ENCODE measurements at regions not wholly inside any gene's neighbourhood (a gene's known extent, or its start where the extent isn't known, plus 50 kb on each side); places are given as distances from the start of the nearest gene placed in this dataset.

- Histone ChIP-seq H3K9me3 (ENCODE audit: low read depth, low read length) (no peaks in the 10 kb centered on the region), H3K36me3 (ENCODE audit: insufficient read depth, low read length) (no peaks in the 10 kb centered on the region), H3K27me3 (ENCODE audit: insufficient read depth, low read length) (no peaks in the 10 kb centered on the region), H3K27ac (ENCODE audit: low read depth, low read length) (no peak overlapping the region), H3K79me2 (ENCODE audit: insufficient read depth, low read length) (no peaks in the 10 kb centered on the region), H2AFZ (ENCODE audit: low read length) (no peak overlapping the region), H3K4me2 (ENCODE audit: insufficient read depth, low read length) (no peak overlapping the region), H3K4me3 (ENCODE audit: insufficient read depth, low read length) (no peak overlapping the region), H4K20me1 (ENCODE audit: insufficient read depth, low read length) (no peaks in the 10 kb centered on the region), H3K4me1 (ENCODE audit: insufficient read depth, low read length) (no peaks in the 10 kb centered on the region)
- TF ChIP-seq CTCF (IDR thresholded peaks at IDR 0.05; ENCODE audit: extremely low read depth, low read depth, low read length) = no peak
- no peak for DNase-seq (ENCODE audit: insufficient read length, low spot score, missing footprints)
Observed at GRCh38 chr18:54503131-54503894, 87.7 kb upstream of the DYNAP start.

- no peak overlapping the region for H3K4me3 ChIP-seq (ENCODE audit: insufficient read depth, low read length)
- no peak overlapping the region for H2AFZ ChIP-seq (ENCODE audit: low read length)
- no peak for TF ChIP-seq CTCF (IDR thresholded peaks at IDR 0.05; ENCODE audit: extremely low read depth, low read depth, low read length)
Observed at GRCh38 chr18:54506516-54507261, 84.4 kb upstream of the DYNAP start.

DNA sequence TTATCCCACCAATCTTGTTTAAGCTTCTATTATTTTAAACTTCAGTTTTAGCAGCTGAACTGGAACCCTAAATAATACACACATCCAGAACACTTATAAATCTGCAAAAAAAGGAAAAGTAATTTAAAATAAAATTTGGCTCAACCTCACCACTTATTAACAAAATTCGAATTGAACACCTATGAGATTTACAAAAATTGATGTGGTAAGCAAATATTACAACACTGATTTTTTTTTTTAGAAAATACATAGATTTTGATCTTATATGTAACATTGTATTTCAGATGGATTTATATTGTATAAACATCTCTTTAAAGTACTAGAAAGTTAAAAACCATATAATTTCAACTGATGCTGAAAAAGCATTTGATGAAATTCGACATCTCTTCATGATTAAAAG lies 81.3 kb upstream of the DYNAP start:
- H3K27ac ChIP-seq (ENCODE audit: low read depth, low read length) = no peak overlapping the region
- H3K4me2 ChIP-seq (ENCODE audit: insufficient read depth, low read length) = no peak overlapping the region
- H2AFZ ChIP-seq (ENCODE audit: low read length) = no peak overlapping the region
- no peak for DNase-seq (ENCODE audit: insufficient read length, low spot score, missing footprints)
- H3K79me2 ChIP-seq (ENCODE audit: insufficient read depth, low read length) = no peaks in the 10 kb centered on the region
- TF ChIP-seq CTCF (IDR thresholded peaks at IDR 0.05; ENCODE audit: extremely low read depth, low read depth, low read length) = no peak
- H3K4me3 ChIP-seq (ENCODE audit: insufficient read depth, low read length) = no peak overlapping the region
- H3K36me3 ChIP-seq (ENCODE audit: insufficient read depth, low read length) = no peaks in the 10 kb centered on the region
- no peaks in the 10 kb centered on the region for H3K4me1 ChIP-seq (ENCODE audit: insufficient read depth, low read length)
- H3K9me3 ChIP-seq (ENCODE audit: low read depth, low read length) = no peaks in the 10 kb centered on the region
- H3K27me3 ChIP-seq (ENCODE audit: insufficient read depth, low read length) = no peaks in the 10 kb centered on the region
- no peaks in the 10 kb centered on the region for H4K20me1 ChIP-seq (ENCODE audit: insufficient read depth, low read length)

More at GRCh38 chr18:54506516-54507261, 84.4 kb upstream of the DYNAP start:
- H3K9me3 ChIP-seq (ENCODE audit: low read depth, low read length) = no peaks in the 10 kb centered on the region
- DNase-seq (ENCODE audit: insufficient read length, low spot score, missing footprints) = no peak
- H3K4me1 ChIP-seq (ENCODE audit: insufficient read depth, low read length) = no peaks in the 10 kb centered on the region
- no peaks in the 10 kb centered on the region for H3K27me3 ChIP-seq (ENCODE audit: insufficient read depth, low read length)
- no peaks in the 10 kb centered on the region for H3K36me3 ChIP-seq (ENCODE audit: insufficient read depth, low read length)
- H3K4me2 ChIP-seq (ENCODE audit: insufficient read depth, low read length) = no peak overlapping the region
- H3K79me2 ChIP-seq (ENCODE audit: insufficient read depth, low read length) = no peaks in the 10 kb centered on the region
- no peaks in the 10 kb centered on the region for H4K20me1 ChIP-seq (ENCODE audit: insufficient read depth, low read length)
- H3K27ac ChIP-seq (ENCODE audit: low read depth, low read length) = no peak overlapping the region

DNA sequence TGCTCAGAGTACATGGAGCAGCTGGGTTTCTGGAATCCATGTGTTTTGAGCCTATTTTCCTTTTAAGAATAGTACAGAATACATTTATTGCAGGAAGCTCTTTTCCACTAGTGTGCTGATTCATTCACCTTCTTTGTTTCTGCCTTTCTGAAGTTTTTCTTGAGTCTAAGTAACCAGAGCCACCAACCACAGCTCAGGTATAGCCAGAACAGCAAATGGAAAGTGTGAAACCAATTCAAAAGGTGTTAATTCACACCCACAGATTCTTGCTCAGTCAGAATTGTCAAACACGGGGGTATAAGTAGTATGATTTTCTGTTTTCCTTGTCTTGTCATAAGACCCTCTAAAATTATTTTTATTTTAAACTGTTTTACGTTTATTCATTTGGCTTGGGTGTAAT lies 75.9 kb upstream of the DYNAP start:
- no peaks in the 10 kb centered on the region for H3K4me1 ChIP-seq (ENCODE audit: insufficient read depth, low read length)
- H3K27ac ChIP-seq (ENCODE audit: low read depth, low read length) = no peak overlapping the region
- TF ChIP-seq CTCF (IDR thresholded peaks at IDR 0.05; ENCODE audit: extremely low read depth, low read depth, low read length) = no peak
- no peaks in the 10 kb centered on the region for H3K36me3 ChIP-seq (ENCODE audit: insufficient read depth, low read length)
- no peaks in the 10 kb centered on the region for H4K20me1 ChIP-seq (ENCODE audit: insufficient read depth, low read length)
- no peak overlapping the region for H2AFZ ChIP-seq (ENCODE audit: low read length)
- no peaks in the 10 kb centered on the region for H3K9me3 ChIP-seq (ENCODE audit: low read depth, low read length)
- no peaks in the 10 kb centered on the region for H3K79me2 ChIP-seq (ENCODE audit: insufficient read depth, low read length)
- no peak for DNase-seq (ENCODE audit: insufficient read length, low spot score, missing footprints)
- no peak overlapping the region for H3K4me2 ChIP-seq (ENCODE audit: insufficient read depth, low read length)
- H3K27me3 ChIP-seq (ENCODE audit: insufficient read depth, low read length) = no peaks in the 10 kb centered on the region
- no peak overlapping the region for H3K4me3 ChIP-seq (ENCODE audit: insufficient read depth, low read length)
